ENCODE measurements at regions not wholly inside any gene's neighbourhood (a gene's known extent, or its start where the extent isn't known, plus 50 kb on each side); places are given as distances from the start of the nearest gene placed in this dataset.

- Histone ChIP-seq H3K9me3 (ENCODE audit: control insufficient read depth, low read length) (no peaks in the 10 kb centered on the region), H3K27me3 (replicated peaks; ENCODE audit: control insufficient read depth, insufficient read depth, low read length, poor library complexity, severe bottlenecking) (no peaks in the 10 kb centered on the region), H3K4me3 (ENCODE audit: insufficient read depth, low read depth, low read length, poor library complexity, severe bottlenecking) (no peak overlapping the region), H3K36me3 (ENCODE audit: control insufficient read depth, insufficient read depth, low read length) (no peaks in the 10 kb centered on the region), H3K4me1 (ENCODE audit: control insufficient read depth, insufficient read depth, low read length, poor library complexity, severe bottlenecking) (no peaks in the 10 kb centered on the region), H3K27ac (ENCODE audit: insufficient read depth, low read length, poor library complexity, severe bottlenecking) (no peak overlapping the region)
- no peak for DNase-seq
Measured at GRCh38 chr5:89128092-89128491, 245.1 kb upstream of the MEF2C start.

- Histone ChIP-seq H3K27me3 (replicated peaks; ENCODE audit: control insufficient read depth, insufficient read depth, low read length, poor library complexity, severe bottlenecking) (no peaks in the 10 kb centered on the region), H3K4me3 (ENCODE audit: insufficient read depth, low read depth, low read length, poor library complexity, severe bottlenecking) (no peak overlapping the region), H3K9me3 (ENCODE audit: control insufficient read depth, low read length) (no peaks in the 10 kb centered on the region), H3K4me1 (ENCODE audit: control insufficient read depth, insufficient read depth, low read length, poor library complexity, severe bottlenecking) (no peaks in the 10 kb centered on the region), H3K36me3 (ENCODE audit: control insufficient read depth, insufficient read depth, low read length) (no peaks in the 10 kb centered on the region), H3K27ac (ENCODE audit: insufficient read depth, low read length, poor library complexity, severe bottlenecking) (no peak overlapping the region)
- no peak for DNase-seq
Measured at GRCh38 chr5:89127191-89127590, 244.2 kb upstream of the MEF2C start.

GRCh38 chr5:89125372-89125771 is 242.4 kb upstream of the MEF2C start:
- Histone ChIP-seq H3K9me3 (ENCODE audit: control insufficient read depth, low read length) (no peaks in the 10 kb centered on the region), H3K36me3 (ENCODE audit: control insufficient read depth, insufficient read depth, low read length) (no peaks in the 10 kb centered on the region), H3K27ac (ENCODE audit: insufficient read depth, low read length, poor library complexity, severe bottlenecking) (no peak overlapping the region), H3K4me1 (ENCODE audit: control insufficient read depth, insufficient read depth, low read length, poor library complexity, severe bottlenecking) (no peaks in the 10 kb centered on the region), H3K4me3 (ENCODE audit: insufficient read depth, low read depth, low read length, poor library complexity, severe bottlenecking) (no peak overlapping the region), H3K27me3 (replicated peaks; ENCODE audit: control insufficient read depth, insufficient read depth, low read length, poor library complexity, severe bottlenecking) (no peaks in the 10 kb centered on the region)
- no peak for DNase-seq

GRCh38 chr5:89123581-89123980 is 240.6 kb upstream of the MEF2C start:
- no peaks in the 10 kb centered on the region for H3K36me3 ChIP-seq (ENCODE audit: control insufficient read depth, insufficient read depth, low read length)
- H3K9me3 ChIP-seq (ENCODE audit: control insufficient read depth, low read length): no peaks in the 10 kb centered on the region
- DNase-seq: no peak
- H3K27ac ChIP-seq (ENCODE audit: insufficient read depth, low read length, poor library complexity, severe bottlenecking): no peak overlapping the region
- H3K4me1 ChIP-seq (ENCODE audit: control insufficient read depth, insufficient read depth, low read length, poor library complexity, severe bottlenecking): no peaks in the 10 kb centered on the region
- no peaks in the 10 kb centered on the region for H3K27me3 ChIP-seq (replicated peaks; ENCODE audit: control insufficient read depth, insufficient read depth, low read length, poor library complexity, severe bottlenecking)
- no peak overlapping the region for H3K4me3 ChIP-seq (ENCODE audit: insufficient read depth, low read depth, low read length, poor library complexity, severe bottlenecking)

GRCh38 chr5:89120719-89121118 is 237.7 kb upstream of the MEF2C start:
- Histone ChIP-seq H3K36me3 (ENCODE audit: control insufficient read depth, insufficient read depth, low read length) (no peaks in the 10 kb centered on the region), H3K9me3 (ENCODE audit: control insufficient read depth, low read length) (no peaks in the 10 kb centered on the region), H3K27ac (ENCODE audit: insufficient read depth, low read length, poor library complexity, severe bottlenecking) (no peak overlapping the region), H3K4me1 (ENCODE audit: control insufficient read depth, insufficient read depth, low read length, poor library complexity, severe bottlenecking) (no peaks in the 10 kb centered on the region), H3K4me3 (ENCODE audit: insufficient read depth, low read depth, low read length, poor library complexity, severe bottlenecking) (no peak overlapping the region), H3K27me3 (replicated peaks; ENCODE audit: control insufficient read depth, insufficient read depth, low read length, poor library complexity, severe bottlenecking) (no peaks in the 10 kb centered on the region)
- no peak for DNase-seq

- H3K9me3 ChIP-seq (ENCODE audit: control insufficient read depth, low read length): no peaks in the 10 kb centered on the region
- DNase-seq: no peak
- H3K27me3 ChIP-seq (replicated peaks; ENCODE audit: control insufficient read depth, insufficient read depth, low read length, poor library complexity, severe bottlenecking): no peaks in the 10 kb centered on the region
- H3K4me3 ChIP-seq (ENCODE audit: insufficient read depth, low read depth, low read length, poor library complexity, severe bottlenecking): no peak overlapping the region
- H3K27ac ChIP-seq (ENCODE audit: insufficient read depth, low read length, poor library complexity, severe bottlenecking): no peak overlapping the region
- H3K4me1 ChIP-seq (ENCODE audit: control insufficient read depth, insufficient read depth, low read length, poor library complexity, severe bottlenecking): no peaks in the 10 kb centered on the region
- H3K36me3 ChIP-seq (ENCODE audit: control insufficient read depth, insufficient read depth, low read length): no peaks in the 10 kb centered on the region
Measured at GRCh38 chr5:89117124-89117644, 234.2 kb upstream of the MEF2C start.

GRCh38 chr5:89110916-89111646 is 228.1 kb upstream of the MEF2C start:
- no peaks in the 10 kb centered on the region for H3K27me3 ChIP-seq (replicated peaks; ENCODE audit: control insufficient read depth, insufficient read depth, low read length, poor library complexity, severe bottlenecking)
- H3K9me3 ChIP-seq (ENCODE audit: control insufficient read depth, low read length): no peaks in the 10 kb centered on the region
- no peak for DNase-seq
- no peaks in the 10 kb centered on the region for H3K4me1 ChIP-seq (ENCODE audit: control insufficient read depth, insufficient read depth, low read length, poor library complexity, severe bottlenecking)
- no peaks in the 10 kb centered on the region for H3K36me3 ChIP-seq (ENCODE audit: control insufficient read depth, insufficient read depth, low read length)
- no peak overlapping the region for H3K4me3 ChIP-seq (ENCODE audit: insufficient read depth, low read depth, low read length, poor library complexity, severe bottlenecking)
- H3K27ac ChIP-seq (ENCODE audit: insufficient read depth, low read length, poor library complexity, severe bottlenecking): no peak overlapping the region

GRCh38 chr5:89106480-89106879 is 223.5 kb upstream of the MEF2C start:
- DNase-seq: no peak
- Histone ChIP-seq H3K27ac (ENCODE audit: insufficient read depth, low read length, poor library complexity, severe bottlenecking) (no peak overlapping the region), H3K4me3 (ENCODE audit: insufficient read depth, low read depth, low read length, poor library complexity, severe bottlenecking) (no peak overlapping the region), H3K4me1 (ENCODE audit: control insufficient read depth, insufficient read depth, low read length, poor library complexity, severe bottlenecking) (no peaks in the 10 kb centered on the region), H3K27me3 (replicated peaks; ENCODE audit: control insufficient read depth, insufficient read depth, low read length, poor library complexity, severe bottlenecking) (no peaks in the 10 kb centered on the region), H3K36me3 (ENCODE audit: control insufficient read depth, insufficient read depth, low read length) (no peaks in the 10 kb centered on the region), H3K9me3 (ENCODE audit: control insufficient read depth, low read length) (no peaks in the 10 kb centered on the region)

GRCh38 chr5:89105836-89106235 is 222.9 kb upstream of the MEF2C start:
- Histone ChIP-seq H3K9me3 (ENCODE audit: control insufficient read depth, low read length) (no peaks in the 10 kb centered on the region), H3K36me3 (ENCODE audit: control insufficient read depth, insufficient read depth, low read length) (no peaks in the 10 kb centered on the region), H3K27ac (ENCODE audit: insufficient read depth, low read length, poor library complexity, severe bottlenecking) (no peak overlapping the region), H3K4me1 (ENCODE audit: control insufficient read depth, insufficient read depth, low read length, poor library complexity, severe bottlenecking) (no peaks in the 10 kb centered on the region), H3K4me3 (ENCODE audit: insufficient read depth, low read depth, low read length, poor library complexity, severe bottlenecking) (no peak overlapping the region), H3K27me3 (replicated peaks; ENCODE audit: control insufficient read depth, insufficient read depth, low read length, poor library complexity, severe bottlenecking) (no peaks in the 10 kb centered on the region)
- no peak for DNase-seq

- no peaks in the 10 kb centered on the region for H3K27me3 ChIP-seq (replicated peaks; ENCODE audit: control insufficient read depth, insufficient read depth, low read length, poor library complexity, severe bottlenecking)
- H3K4me1 ChIP-seq (ENCODE audit: control insufficient read depth, insufficient read depth, low read length, poor library complexity, severe bottlenecking): no peaks in the 10 kb centered on the region
- H3K4me3 ChIP-seq (ENCODE audit: insufficient read depth, low read depth, low read length, poor library complexity, severe bottlenecking): no peak overlapping the region
- DNase-seq: no peak
- H3K27ac ChIP-seq (ENCODE audit: insufficient read depth, low read length, poor library complexity, severe bottlenecking): no peak overlapping the region
- no peaks in the 10 kb centered on the region for H3K36me3 ChIP-seq (ENCODE audit: control insufficient read depth, insufficient read depth, low read length)
- H3K9me3 ChIP-seq (ENCODE audit: control insufficient read depth, low read length): no peaks in the 10 kb centered on the region
Measured at GRCh38 chr5:89105171-89105695, 222.2 kb upstream of the MEF2C start.

Data from effector memory CD4-positive, alpha-beta T cell (primary cell).